ENCODE measurements at regions not wholly inside any gene's neighbourhood (a gene's known extent, or its start where the extent isn't known, plus 50 kb on each side); places are given as distances from the start of the nearest gene placed in this dataset.

GRCh38 chr3:21328711-21329390, 422.2 kb downstream of the ZNF385D start:
- no peak for DNase-seq (ENCODE audit: extremely low spot score)
- CTCF ChIA-PET: no interaction called here
- POLR2A ChIA-PET: no interaction called here
- TF ChIP-seq TARDBP (IDR thresholded peaks at IDR 0.05): no peak
- TF ChIP-seq FOXA1 (IDR thresholded peaks at IDR 0.05): no peak
- no peak for TF ChIP-seq FOXM1 (IDR thresholded peaks at IDR 0.05; ENCODE audit: borderline replicate concordance)
- TF ChIP-seq ARNT (IDR thresholded peaks at IDR 0.05): no peak
- TF ChIP-seq SUZ12 (IDR thresholded peaks at IDR 0.05): no peak
- no peak for TF ChIP-seq HDGF (IDR thresholded peaks at IDR 0.05; ENCODE audit: borderline replicate concordance)
- no peak for TF ChIP-seq FOXK2 (IDR thresholded peaks at IDR 0.05)
- TF ChIP-seq LEF1 (IDR thresholded peaks at IDR 0.05; ENCODE audit: borderline replicate concordance): no peak
- TF ChIP-seq ELF4 (IDR thresholded peaks at IDR 0.05): no peak
- TF ChIP-seq NFRKB (IDR thresholded peaks at IDR 0.05): no peak

- CTCF ChIA-PET: no interaction called here
- POLR2A ChIA-PET: no interaction called here
- DNase-seq (ENCODE audit: extremely low spot score): no peak
- no peak for TF ChIP-seq SP1 (IDR thresholded peaks at IDR 0.05)
- no peak for TF ChIP-seq FOXK2 (IDR thresholded peaks at IDR 0.05)
- no peak for TF ChIP-seq CTBP1 (IDR thresholded peaks at IDR 0.05; ENCODE audit: borderline replicate concordance)
- no peak for TF ChIP-seq ELF4 (IDR thresholded peaks at IDR 0.05)
- no peak for TF ChIP-seq FOXA1 (IDR thresholded peaks at IDR 0.05)
- no peak for TF ChIP-seq BHLHE40 (IDR thresholded peaks at IDR 0.05; ENCODE audit: borderline replicate concordance)
- no peak for TF ChIP-seq PKNOX1 (IDR thresholded peaks at IDR 0.05)
- no peak for TF ChIP-seq SUZ12 (IDR thresholded peaks at IDR 0.05)
- no peak for TF ChIP-seq HDGF (IDR thresholded peaks at IDR 0.05; ENCODE audit: borderline replicate concordance)
- TF ChIP-seq ZNF384 (IDR thresholded peaks at IDR 0.05): no peak
- TF ChIP-seq ARNT (IDR thresholded peaks at IDR 0.05): no peak
- TF ChIP-seq LEF1 (IDR thresholded peaks at IDR 0.05; ENCODE audit: borderline replicate concordance): no peak
- no peak for TF ChIP-seq L3MBTL2 (conservative IDR thresholded peaks at IDR 0.05)
- no peak for TF ChIP-seq TARDBP (IDR thresholded peaks at IDR 0.05)
- no peak for TF ChIP-seq FOXM1 (IDR thresholded peaks at IDR 0.05; ENCODE audit: borderline replicate concordance)
- no peak for TF ChIP-seq NFRKB (IDR thresholded peaks at IDR 0.05)
Measured at GRCh38 chr3:21326704-21327475, 424.1 kb downstream of the ZNF385D start.

GRCh38 chr3:21314688-21315087, 436.3 kb downstream of the ZNF385D start:
- ChIA-PET CTCF (no interaction called here), POLR2A (no interaction called here)
- TF ChIP-seq FOXM1 (IDR thresholded peaks at IDR 0.05; ENCODE audit: borderline replicate concordance) (no peak), HDGF (IDR thresholded peaks at IDR 0.05; ENCODE audit: borderline replicate concordance) (no peak), NFRKB (IDR thresholded peaks at IDR 0.05) (no peak), LEF1 (IDR thresholded peaks at IDR 0.05; ENCODE audit: borderline replicate concordance) (no peak), SUZ12 (IDR thresholded peaks at IDR 0.05) (no peak), ZNF384 (IDR thresholded peaks at IDR 0.05) (no peak), SP1 (IDR thresholded peaks at IDR 0.05) (no peak), CTBP1 (IDR thresholded peaks at IDR 0.05; ENCODE audit: borderline replicate concordance) (no peak), PKNOX1 (IDR thresholded peaks at IDR 0.05) (no peak), L3MBTL2 (conservative IDR thresholded peaks at IDR 0.05) (no peak)
- no peak for DNase-seq (ENCODE audit: extremely low spot score)

GRCh38 chr3:21310891-21311290, 440.1 kb downstream of the ZNF385D start:
- DNase-seq (ENCODE audit: extremely low spot score): no peak
- CTCF ChIA-PET: no interaction called here
- POLR2A ChIA-PET: no interaction called here
- TF ChIP-seq LEF1 (IDR thresholded peaks at IDR 0.05; ENCODE audit: borderline replicate concordance) (no peak), SP1 (IDR thresholded peaks at IDR 0.05) (no peak), FOXA1 (IDR thresholded peaks at IDR 0.05) (no peak), ARNT (IDR thresholded peaks at IDR 0.05) (no peak), FOXM1 (IDR thresholded peaks at IDR 0.05; ENCODE audit: borderline replicate concordance) (no peak), PKNOX1 (IDR thresholded peaks at IDR 0.05) (no peak), CTBP1 (IDR thresholded peaks at IDR 0.05; ENCODE audit: borderline replicate concordance) (no peak), NFRKB (IDR thresholded peaks at IDR 0.05) (no peak), ZNF384 (IDR thresholded peaks at IDR 0.05) (no peak), FOXK2 (IDR thresholded peaks at IDR 0.05) (no peak), SUZ12 (IDR thresholded peaks at IDR 0.05) (no peak), ELF4 (IDR thresholded peaks at IDR 0.05) (no peak), BHLHE40 (IDR thresholded peaks at IDR 0.05; ENCODE audit: borderline replicate concordance) (no peak), L3MBTL2 (conservative IDR thresholded peaks at IDR 0.05) (no peak), HDGF (IDR thresholded peaks at IDR 0.05; ENCODE audit: borderline replicate concordance) (no peak), TARDBP (IDR thresholded peaks at IDR 0.05) (no peak)

- POLR2A ChIA-PET: no interaction called here
- CTCF ChIA-PET: no interaction called here
- TF ChIP-seq L3MBTL2 (conservative IDR thresholded peaks at IDR 0.05): no peak
- no peak for TF ChIP-seq PKNOX1 (IDR thresholded peaks at IDR 0.05)
- no peak for TF ChIP-seq SUZ12 (IDR thresholded peaks at IDR 0.05)
- no peak for TF ChIP-seq LEF1 (IDR thresholded peaks at IDR 0.05; ENCODE audit: borderline replicate concordance)
- no peak for TF ChIP-seq FOXK2 (IDR thresholded peaks at IDR 0.05)
- no peak for DNase-seq (ENCODE audit: extremely low spot score)
Measured at GRCh38 chr3:21310161-21310560, 440.8 kb downstream of the ZNF385D start.

All from HEK293T (cell line).